ENCODE measurements at regions not wholly inside any gene's neighbourhood (a gene's known extent, or its start where the extent isn't known, plus 50 kb on each side); places are given as distances from the start of the nearest gene placed in this dataset.
A peak's percentile ranks its signal among the peaks of the same experiment; 100 is the strongest.
"Not testable (repeated sequence)": the region's sequence is repeated elsewhere in the genome, so short reads cannot be mapped to it uniquely, and the experiment has no call there.

DNA sequence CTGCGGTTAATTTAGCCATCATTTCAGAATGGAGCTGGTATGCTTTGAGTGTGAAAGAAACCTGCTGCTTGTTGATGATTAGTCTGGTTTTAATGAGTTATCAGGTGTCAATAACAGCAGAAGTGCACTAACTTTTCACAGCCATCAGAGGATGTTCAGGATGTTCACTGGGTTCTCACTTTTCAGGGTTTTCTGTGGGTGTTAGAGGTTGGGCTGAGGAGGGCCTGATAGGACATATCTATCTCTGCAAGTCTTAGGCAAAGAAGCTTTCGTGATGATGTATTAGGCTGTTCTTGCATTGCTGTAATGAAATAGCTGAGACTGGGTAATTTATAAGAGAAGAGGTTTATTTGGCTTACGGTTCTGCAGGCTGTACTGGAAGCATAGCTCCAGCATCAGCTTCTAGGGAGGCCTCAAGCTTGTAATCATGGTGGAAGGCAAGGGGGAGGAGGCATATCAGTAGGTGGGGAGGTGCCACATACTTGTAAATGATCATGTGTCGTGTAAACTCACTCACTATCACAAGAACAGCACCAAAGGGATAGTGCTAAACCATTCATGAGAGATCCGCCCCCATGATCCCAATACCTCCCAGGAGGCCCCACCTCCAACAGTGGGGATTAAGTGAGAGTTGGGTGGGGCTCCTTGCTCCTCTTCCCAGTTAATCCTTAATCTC lies 376.2 kb downstream of the NPIPA7 start:
- H3K27ac Mint-ChIP-seq; H3K9ac ChIP-seq; H3K4me3 ChIP-seq; H3K27me3 Mint-ChIP-seq (ENCODE audit: insufficient read depth, low read depth); H3K4me3 Mint-ChIP-seq; H3K27me3 ChIP-seq; H3K9me3 ChIP-seq (ENCODE audit: low read depth); H3K36me3 Mint-ChIP-seq; H2AFZ ChIP-seq (replicated peaks); H3K79me2 ChIP-seq (ENCODE audit: low read depth); DNase-seq (ENCODE audit: low spot score); H3K4me1 Mint-ChIP-seq; H3K27ac ChIP-seq; H3K4me2 ChIP-seq; H3K4me1 ChIP-seq; H3K36me3 ChIP-seq; H3K9me3 Mint-ChIP-seq; H4K20me1 ChIP-seq (ENCODE audit: low read depth); H3F3A ChIP-seq (ENCODE audit: low read depth): not testable (repeated sequence)

DNA sequence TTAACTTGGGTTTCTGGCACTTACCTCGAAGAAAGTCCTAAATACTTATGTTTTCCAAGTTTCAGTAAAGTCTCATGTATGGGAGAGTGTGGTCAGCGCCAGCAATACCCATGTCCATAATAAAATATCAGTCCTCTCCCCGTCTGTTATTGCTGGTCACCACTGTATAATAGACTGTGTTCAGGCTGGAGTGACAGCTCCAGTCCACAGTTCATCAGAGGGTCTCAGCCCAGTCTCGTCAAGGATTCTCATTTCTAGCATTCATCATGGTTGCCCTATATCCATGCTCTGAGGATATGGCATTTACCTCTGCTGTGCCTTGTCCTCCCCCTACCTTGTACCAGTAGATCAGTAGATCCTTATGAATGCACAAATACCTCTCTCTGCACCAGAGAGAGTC lies 384.5 kb downstream of the NPIPA7 start:
- Histone ChIP-seq H3K36me3 (no peaks in the 10 kb centered on the region), H3K9ac (no peak overlapping the region), H2AFZ (replicated peaks) (no peak overlapping the region), H3K4me2 (no peak overlapping the region), H3K4me3 (no peak overlapping the region), H3K79me2 (ENCODE audit: low read depth) (no peaks in the 10 kb centered on the region), H4K20me1 (ENCODE audit: low read depth) (no peaks in the 10 kb centered on the region), H3K27ac (no peak overlapping the region), H3K4me1 (no peaks in the 10 kb centered on the region), H3F3A (ENCODE audit: low read depth) (no peaks in the 10 kb centered on the region), H3K9me3 (ENCODE audit: low read depth) (no peaks in the 10 kb centered on the region), H3K27me3 (no peaks in the 10 kb centered on the region)
- no peaks in the 10 kb centered on the region for H3K9me3 Mint-ChIP-seq
- H3K27ac Mint-ChIP-seq: no peak overlapping the region
- no peak for DNase-seq (ENCODE audit: low spot score)
- no peaks in the 10 kb centered on the region for H3K4me1 Mint-ChIP-seq
- no peak overlapping the region for H3K4me3 Mint-ChIP-seq
- no peaks in the 10 kb centered on the region for H3K36me3 Mint-ChIP-seq
- no peaks in the 10 kb centered on the region for H3K27me3 Mint-ChIP-seq (ENCODE audit: insufficient read depth, low read depth)
- TF ChIP-seq EZH2 (IDR thresholded peaks at IDR 0.05) (no peak), EZH2phosphoT487 (IDR thresholded peaks at IDR 0.05) (no peak)
- TF ChIP-seq, protein P1, sequence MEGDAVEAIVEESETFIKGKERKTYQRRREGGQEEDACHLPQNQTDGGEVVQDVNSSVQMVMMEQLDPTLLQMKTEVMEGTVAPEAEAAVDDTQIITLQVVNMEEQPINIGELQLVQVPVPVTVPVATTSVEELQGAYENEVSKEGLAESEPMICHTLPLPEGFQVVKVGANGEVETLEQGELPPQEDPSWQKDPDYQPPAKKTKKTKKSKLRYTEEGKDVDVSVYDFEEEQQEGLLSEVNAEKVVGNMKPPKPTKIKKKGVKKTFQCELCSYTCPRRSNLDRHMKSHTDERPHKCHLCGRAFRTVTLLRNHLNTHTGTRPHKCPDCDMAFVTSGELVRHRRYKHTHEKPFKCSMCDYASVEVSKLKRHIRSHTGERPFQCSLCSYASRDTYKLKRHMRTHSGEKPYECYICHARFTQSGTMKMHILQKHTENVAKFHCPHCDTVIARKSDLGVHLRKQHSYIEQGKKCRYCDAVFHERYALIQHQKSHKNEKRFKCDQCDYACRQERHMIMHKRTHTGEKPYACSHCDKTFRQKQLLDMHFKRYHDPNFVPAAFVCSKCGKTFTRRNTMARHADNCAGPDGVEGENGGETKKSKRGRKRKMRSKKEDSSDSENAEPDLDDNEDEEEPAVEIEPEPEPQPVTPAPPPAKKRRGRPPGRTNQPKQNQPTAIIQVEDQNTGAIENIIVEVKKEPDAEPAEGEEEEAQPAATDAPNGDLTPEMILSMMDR (IDR thresholded peaks at IDR 0.05): no peak

DNA sequence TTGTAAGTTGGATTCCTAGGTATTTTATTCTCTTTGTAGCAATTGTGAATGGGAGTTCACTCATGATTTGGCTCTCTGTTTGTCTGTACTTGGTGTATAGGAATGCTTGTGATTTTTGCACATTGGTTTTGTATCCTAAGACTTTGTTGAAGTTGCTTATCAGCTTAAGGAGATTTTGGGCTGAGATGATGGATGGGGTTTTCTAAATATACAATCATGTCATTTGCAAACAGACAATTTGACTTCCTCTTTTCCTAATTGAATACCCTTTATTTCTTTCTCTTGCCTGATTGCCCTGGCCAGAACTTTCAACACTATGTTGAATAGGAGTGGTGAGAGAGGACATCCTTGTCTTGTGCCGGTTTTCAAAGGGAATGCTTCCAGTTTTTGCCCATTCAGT lies 391.8 kb downstream of the NPIPA7 start:
- not testable (repeated sequence) for H3K9ac ChIP-seq; H3K4me1 Mint-ChIP-seq; H3K4me3 Mint-ChIP-seq; H3K9me3 Mint-ChIP-seq; DNase-seq (ENCODE audit: low spot score); H3K4me3 ChIP-seq; H3K27me3 ChIP-seq; H3F3A ChIP-seq (ENCODE audit: low read depth); H3K27ac Mint-ChIP-seq; H4K20me1 ChIP-seq (ENCODE audit: low read depth); H3K36me3 Mint-ChIP-seq; H3K36me3 ChIP-seq; H3K27me3 Mint-ChIP-seq (ENCODE audit: insufficient read depth, low read depth); H3K4me1 ChIP-seq; H3K4me2 ChIP-seq; H2AFZ ChIP-seq (replicated peaks); H3K79me2 ChIP-seq (ENCODE audit: low read depth); H3K27ac ChIP-seq; H3K9me3 ChIP-seq (ENCODE audit: low read depth)

DNA sequence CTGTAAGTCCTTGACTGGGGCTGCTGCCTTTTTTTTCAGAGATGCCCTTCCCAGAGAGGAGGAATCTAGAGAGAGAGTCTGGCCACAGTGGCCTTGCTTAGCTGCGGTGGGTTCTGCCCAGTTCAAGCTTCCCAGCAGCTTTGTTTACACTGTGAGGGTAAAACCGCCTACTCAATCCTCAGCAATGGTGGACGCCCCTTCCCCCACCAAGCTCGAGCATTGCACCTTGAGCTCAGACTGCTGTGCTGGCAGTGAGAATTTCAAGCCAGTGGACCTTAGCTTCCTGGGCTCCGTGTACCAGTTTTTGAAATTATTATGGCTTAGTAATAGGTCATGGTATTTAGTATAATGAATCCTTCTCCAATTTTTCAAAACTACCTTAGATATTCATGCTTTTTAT lies 395.4 kb downstream of the NPIPA7 start:
- no peak for DNase-seq (ENCODE audit: low spot score)
- Mint-ChIP-seq H3K4me3 (no peak overlapping the region), H3K27ac (no peak overlapping the region), H3K36me3 (no peaks in the 10 kb centered on the region), H3K9me3 (no peaks in the 10 kb centered on the region), H3K27me3 (ENCODE audit: insufficient read depth, low read depth) (no peaks in the 10 kb centered on the region), H3K4me1 (no peaks in the 10 kb centered on the region)
- Histone ChIP-seq H3K27me3 (no peaks in the 10 kb centered on the region), H3K27ac (no peak overlapping the region), H3K4me3 (no peak overlapping the region), H3K36me3 (no peaks in the 10 kb centered on the region), H4K20me1 (ENCODE audit: low read depth) (no peaks in the 10 kb centered on the region), H3K9ac (no peak overlapping the region), H3F3A (ENCODE audit: low read depth) (peaks cover 9% of the 10 kb centered on the region), H3K4me2 (no peak overlapping the region), H3K9me3 (ENCODE audit: low read depth) (no peaks in the 10 kb centered on the region), H2AFZ (replicated peaks) (peak overlapping the region; percentile 45), H3K4me1 (no peaks in the 10 kb centered on the region), H3K79me2 (ENCODE audit: low read depth) (no peaks in the 10 kb centered on the region)
- TF ChIP-seq, protein P1 (IDR thresholded peaks at IDR 0.05): no peak
- TF ChIP-seq EZH2phosphoT487 (IDR thresholded peaks at IDR 0.05) (no peak), EZH2 (IDR thresholded peaks at IDR 0.05) (no peak)

All from neural progenitor cell (in vitro differentiated cells).